GM18519 (cell line): ENCODE measurements at regions not wholly inside any gene's neighbourhood (a gene's known extent, or its start where the extent isn't known, plus 50 kb on each side); places are given as distances from the start of the nearest gene placed in this dataset.
"Not testable (repeated sequence)": the region's sequence is repeated elsewhere in the genome, so short reads cannot be mapped to it uniquely, and the experiment has no call there.

Experiments used
- ATAC-seq: cut with Tn5 transposase; IDR thresholded peaks from one replicate; pipeline ENCODE4 v1.9.1; 2021; ENCODE audit warnings: mild to moderate bottlenecking, moderate library complexity; ENCODE audit not compliant: unreplicated experiment, low FRiP score

DNA sequence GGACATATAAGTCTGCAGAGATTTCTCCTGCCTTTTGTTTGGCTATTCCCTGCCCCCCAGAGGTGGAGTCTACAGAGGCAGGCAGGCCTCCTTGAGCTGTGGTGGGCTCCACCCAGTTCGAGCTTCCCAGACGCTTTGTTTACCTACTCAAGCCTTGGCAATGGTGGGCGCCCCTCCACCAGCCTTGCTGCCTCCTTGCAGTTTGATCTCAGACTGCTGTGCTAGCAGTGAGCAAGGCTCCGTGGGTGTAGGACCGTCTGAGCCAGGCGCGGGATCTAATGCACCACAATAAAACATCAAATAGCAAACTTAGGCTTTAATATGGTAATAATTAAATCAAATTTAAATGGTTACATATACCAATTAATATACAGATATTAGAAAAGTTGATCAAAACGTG, 525.4 kb downstream of the RERGL start:
- ATAC-seq, result not testable (repeated sequence)

- ATAC-seq, result no peak
Observed at GRCh38 chr12:17550011-17550410, 540.0 kb downstream of the RERGL start.

GRCh38 chr12:17540921-17541320, 549.1 kb downstream of the RERGL start:
- ATAC-seq, result no peak

- no peak for ATAC-seq
Observed at GRCh38 chr12:17528394-17528793, 561.6 kb downstream of the RERGL start.

DNA sequence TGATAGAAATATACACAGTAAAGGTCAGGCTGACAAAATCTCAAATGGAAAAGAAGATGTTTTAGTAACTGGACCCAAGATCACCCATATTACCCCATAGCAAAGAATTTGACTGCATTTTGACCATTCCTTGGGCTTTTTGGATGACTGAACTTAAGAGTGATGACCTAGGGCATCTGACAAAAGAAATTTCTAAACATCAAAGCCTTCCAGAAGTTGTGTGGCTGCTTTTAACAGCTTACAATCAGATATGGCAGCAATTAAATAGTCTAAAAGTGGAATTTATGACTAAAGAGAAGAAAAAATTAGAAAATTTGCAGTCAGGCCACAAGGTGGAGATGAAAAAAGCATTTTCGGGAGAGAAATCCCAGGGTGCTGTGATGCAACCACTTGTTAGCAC, 563.0 kb downstream of the RERGL start:
- ATAC-seq, result no peak

DNA sequence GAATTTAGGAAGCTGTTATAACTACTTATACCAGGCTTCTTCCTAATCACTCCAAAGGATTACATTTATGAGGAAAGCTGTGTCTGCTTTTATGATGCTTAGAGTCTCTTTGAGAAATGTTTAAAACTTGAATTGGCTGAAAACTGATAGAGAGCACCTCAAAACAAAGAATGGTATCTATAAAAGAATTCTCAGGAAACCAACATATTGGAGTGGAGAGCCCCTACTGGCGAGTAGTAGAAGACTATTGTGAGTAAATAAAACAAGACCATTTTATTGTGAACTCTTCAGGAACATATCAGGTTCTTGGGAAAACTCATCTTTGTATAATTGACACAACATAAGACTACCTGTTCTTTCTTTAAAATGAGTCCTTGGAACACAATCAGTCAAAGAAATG, 578.6 kb downstream of the RERGL start:
- ATAC-seq, result no peak

- no peak for ATAC-seq
Observed at GRCh38 chr12:17507336-17507735, 582.7 kb downstream of the RERGL start.

GRCh38 chr12:17503742-17504141, 586.3 kb downstream of the RERGL start:
- no peak for ATAC-seq

- no peak for ATAC-seq
Observed at GRCh38 chr12:17489452-17489851, 600.5 kb downstream of the RERGL start.

DNA sequence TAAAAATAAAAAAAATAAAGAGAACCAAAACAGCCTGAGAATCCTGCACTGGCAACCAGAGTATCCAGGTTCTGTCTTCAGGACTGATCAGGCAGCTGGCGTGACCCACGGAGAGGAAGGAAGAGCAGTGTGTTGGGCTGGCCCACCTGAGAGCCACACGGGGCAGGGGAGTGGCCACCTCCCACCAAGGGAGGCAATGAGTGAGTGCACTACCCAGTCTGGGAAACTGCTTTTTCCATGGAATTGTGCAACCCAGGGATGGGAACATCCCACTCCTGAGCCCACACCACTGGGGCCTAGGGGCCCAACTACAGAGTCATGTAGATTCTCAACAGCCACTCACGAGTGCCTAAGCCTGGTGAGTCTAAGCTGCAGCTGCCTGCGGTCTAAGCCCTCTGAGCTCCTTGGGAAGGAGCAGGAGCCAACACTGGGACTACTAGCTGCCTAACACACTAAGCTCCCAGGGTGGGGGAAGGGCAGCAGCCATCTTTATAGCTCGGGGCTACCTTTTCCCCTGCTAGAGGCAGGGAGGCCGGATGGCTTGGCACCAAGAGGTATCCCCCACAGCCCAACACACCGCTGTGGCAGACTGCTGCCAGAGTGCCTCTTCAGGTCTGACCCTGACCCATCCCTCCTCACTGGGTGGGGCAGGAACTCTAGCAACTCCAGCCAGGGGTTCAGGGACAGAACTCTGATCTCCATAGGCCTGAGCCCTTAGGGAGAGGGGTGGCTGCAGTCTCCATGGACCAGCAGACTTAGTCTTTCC, 610.9 kb downstream of the RERGL start:
- ATAC-seq, result no peak

GRCh38 chr12:17470460-17470859, 619.5 kb downstream of the RERGL start:
- ATAC-seq, result no peak

GRCh38 chr12:17459214-17459613, 630.8 kb downstream of the RERGL start:
- ATAC-seq, result no peak

- ATAC-seq, result no peak
Observed at GRCh38 chr12:17456486-17456885, 633.5 kb downstream of the RERGL start.

DNA sequence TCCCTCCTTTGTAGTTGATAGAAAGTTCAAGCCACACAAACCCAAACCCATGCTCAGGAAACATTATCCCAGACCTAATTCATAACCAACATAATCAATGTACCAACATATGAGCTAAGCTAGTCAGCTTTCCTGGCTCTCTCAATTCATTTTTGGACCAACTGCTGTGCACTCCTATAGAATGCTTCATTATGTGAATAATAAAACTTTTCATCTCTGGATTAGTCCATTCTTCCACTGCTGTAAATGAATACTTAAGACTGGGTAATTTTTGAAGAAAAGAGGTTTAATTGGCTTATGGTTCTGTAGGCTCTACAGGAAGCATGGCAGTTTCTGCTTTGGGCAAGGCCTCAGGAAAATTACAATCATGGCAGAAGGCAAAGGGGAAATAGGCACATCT, 651.9 kb downstream of the RERGL start:
- ATAC-seq, result no peak

- no peak for ATAC-seq
Observed at GRCh38 chr12:17416748-17417147, 673.2 kb downstream of the RERGL start.

DNA sequence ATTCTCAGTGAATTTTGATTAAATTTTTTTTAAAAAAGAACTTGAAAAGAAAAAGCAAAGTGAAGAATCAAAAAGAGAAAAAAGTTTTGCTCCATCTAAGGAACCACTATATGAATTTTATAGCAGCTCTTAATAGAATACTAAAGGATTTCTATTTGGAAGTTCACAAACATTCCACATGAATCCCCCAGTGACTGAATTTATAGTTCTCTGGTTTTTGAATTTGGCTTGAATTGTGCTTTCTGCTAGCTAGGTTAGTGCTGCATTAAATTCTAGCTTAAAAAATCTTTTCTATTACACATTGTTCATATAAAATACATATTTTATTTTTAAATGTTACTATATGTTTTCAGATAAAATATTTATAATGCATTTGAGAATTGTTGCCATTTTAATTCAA, 675.4 kb downstream of the RERGL start:
- ATAC-seq, result no peak

GRCh38 chr12:17411662-17412061, 678.3 kb downstream of the RERGL start:
- ATAC-seq, result no peak

GRCh38 chr12:17388679-17389078, 701.3 kb downstream of the RERGL start:
- ATAC-seq, result no peak

- no peak for ATAC-seq
Observed at GRCh38 chr12:17383321-17383720, 706.7 kb downstream of the RERGL start.

- no peak for ATAC-seq
Observed at GRCh38 chr12:17381211-17381610, 708.8 kb downstream of the RERGL start.

DNA sequence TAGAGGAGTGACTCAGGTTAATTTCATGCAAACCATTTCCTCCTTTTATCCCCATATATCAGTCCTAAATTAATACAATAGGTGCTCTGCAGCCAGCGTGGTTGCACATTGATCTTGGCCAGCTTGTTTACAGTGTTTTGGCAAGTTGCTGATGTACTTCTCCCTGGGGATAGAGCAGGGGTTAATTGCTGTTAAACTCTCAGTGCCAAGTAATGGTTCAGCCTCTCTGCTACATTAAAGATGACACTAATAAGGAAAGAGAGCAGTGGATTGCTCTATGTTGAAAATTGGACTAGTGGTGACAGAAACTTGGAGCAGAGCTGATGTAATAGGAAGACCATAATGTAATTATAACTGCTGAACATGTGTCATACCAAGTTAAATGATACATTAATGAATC, 717.5 kb downstream of the RERGL start:
- no peak for ATAC-seq

- ATAC-seq, result no peak
Observed at GRCh38 chr12:17371491-17372215, 718.3 kb downstream of the RERGL start.
